GM19438 (cell line): ENCODE measurements at regions not wholly inside any gene's neighbourhood (a gene's known extent, or its start where the extent isn't known, plus 50 kb on each side); places are given as distances from the start of the nearest gene placed in this dataset.
"Not testable (repeated sequence)": the region's sequence is repeated elsewhere in the genome, so short reads cannot be mapped to it uniquely, and the experiment has no call there.

Source experiments
- ATAC-seq: cut with Tn5 transposase; IDR thresholded peaks from one replicate; pipeline ENCODE4 v1.9.1; 2021; ENCODE audit warnings: low read depth; ENCODE audit not compliant: unreplicated experiment

GRCh38 chr10:117601716-117602115, 59.2 kb downstream of the EMX2 start:
- no peak for ATAC-seq

- no peak for ATAC-seq
Observed at GRCh38 chr10:117603081-117603480, 60.5 kb downstream of the EMX2 start.

- ATAC-seq, result no peak
Observed at GRCh38 chr10:117603726-117604125, 61.2 kb downstream of the EMX2 start.

GRCh38 chr10:117609095-117609795, 66.7 kb downstream of the EMX2 start:
- no peak for ATAC-seq

GRCh38 chr10:117609796-117610170, 67.2 kb downstream of the EMX2 start:
- ATAC-seq, result no peak

- ATAC-seq, result no peak
Observed at GRCh38 chr10:117610321-117610720, 67.8 kb downstream of the EMX2 start.

- no peak for ATAC-seq
Observed at GRCh38 chr10:117612113-117612512, 69.6 kb downstream of the EMX2 start.

GRCh38 chr10:117615649-117616048, 73.1 kb downstream of the EMX2 start:
- no peak for ATAC-seq

GRCh38 chr10:117616179-117616578, 73.6 kb downstream of the EMX2 start:
- ATAC-seq, result no peak

GRCh38 chr10:117617086-117617485, 74.5 kb downstream of the EMX2 start:
- ATAC-seq, result no peak

- no peak for ATAC-seq
Observed at GRCh38 chr10:117617659-117618058, 75.1 kb downstream of the EMX2 start.

- no peak for ATAC-seq
Observed at GRCh38 chr10:117619223-117619622, 76.7 kb downstream of the EMX2 start.

- ATAC-seq, result no peak
Observed at GRCh38 chr10:117619707-117620405, 77.3 kb downstream of the EMX2 start.

GRCh38 chr10:117621196-117621595, 78.7 kb downstream of the EMX2 start:
- no peak for ATAC-seq

GRCh38 chr10:117621795-117622420, 79.4 kb downstream of the EMX2 start:
- ATAC-seq, result no peak

GRCh38 chr10:117622471-117623184, 80.1 kb downstream of the EMX2 start:
- ATAC-seq, result no peak

- no peak for ATAC-seq
Observed at GRCh38 chr10:117626228-117626627, 83.7 kb downstream of the EMX2 start.

- no peak for ATAC-seq
Observed at GRCh38 chr10:117627561-117627960, 85.0 kb downstream of the EMX2 start.

GRCh38 chr10:117629717-117630116, 87.2 kb downstream of the EMX2 start:
- not testable (repeated sequence) for ATAC-seq

GRCh38 chr10:117631276-117632145, 89.0 kb downstream of the EMX2 start:
- ATAC-seq, result no peak
